Fibroblast of skin of left quadriceps (primary cell): ENCODE measurements at regions not wholly inside any gene's neighbourhood (a gene's known extent, or its start where the extent isn't known, plus 50 kb on each side); places are given as distances from the start of the nearest gene placed in this dataset.
A peak's percentile ranks its signal among the peaks of the same experiment; 100 is the strongest.

Experiments used
- DNase-seq, 2 experiments: peaks; one replicate each; pipeline ENCODE4 v3.0.0-alpha.2; 2013; ENCODE audit warnings: low read depth in 2 of 2

DNA sequence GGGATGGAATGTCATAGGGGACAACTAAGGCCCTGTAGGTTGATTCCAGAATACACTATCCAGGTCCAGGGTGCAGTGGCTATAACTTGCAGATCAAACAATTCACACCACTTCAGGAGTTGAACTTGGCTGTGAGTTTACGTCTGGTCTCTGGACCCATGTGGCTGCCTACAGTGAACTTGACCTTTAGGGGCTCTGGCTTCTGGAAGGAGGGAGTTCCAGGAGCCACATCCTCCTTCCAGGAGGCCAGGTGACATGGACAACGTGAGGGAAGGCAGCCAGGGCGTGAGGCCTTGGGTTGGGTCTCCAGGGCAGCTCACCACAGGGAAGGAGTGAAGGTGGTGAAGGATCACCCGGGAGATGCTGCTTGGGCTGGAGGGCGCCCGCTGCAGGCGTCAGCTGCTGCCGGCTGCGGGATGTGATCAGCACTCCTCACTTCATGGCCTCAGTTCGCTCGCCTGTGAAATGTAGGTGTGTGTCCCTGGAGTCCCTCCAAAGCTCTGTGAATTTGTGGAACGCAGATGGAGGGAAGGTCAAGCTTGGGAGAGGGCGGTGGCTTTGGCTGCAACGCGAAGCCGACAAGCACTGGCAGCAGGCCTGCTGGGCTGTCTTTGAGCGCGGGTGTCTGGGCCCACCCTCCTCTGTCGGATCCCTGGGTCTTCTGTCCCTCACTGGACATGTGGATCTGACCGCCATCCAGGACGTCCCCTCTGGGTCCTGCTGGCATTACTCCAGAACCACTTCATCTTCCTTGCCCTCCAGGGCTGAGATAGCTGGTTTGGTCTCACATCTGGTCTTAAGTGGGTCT, 146.5 kb downstream of the GLI2 start:
- DNase-seq = no peak

DNA sequence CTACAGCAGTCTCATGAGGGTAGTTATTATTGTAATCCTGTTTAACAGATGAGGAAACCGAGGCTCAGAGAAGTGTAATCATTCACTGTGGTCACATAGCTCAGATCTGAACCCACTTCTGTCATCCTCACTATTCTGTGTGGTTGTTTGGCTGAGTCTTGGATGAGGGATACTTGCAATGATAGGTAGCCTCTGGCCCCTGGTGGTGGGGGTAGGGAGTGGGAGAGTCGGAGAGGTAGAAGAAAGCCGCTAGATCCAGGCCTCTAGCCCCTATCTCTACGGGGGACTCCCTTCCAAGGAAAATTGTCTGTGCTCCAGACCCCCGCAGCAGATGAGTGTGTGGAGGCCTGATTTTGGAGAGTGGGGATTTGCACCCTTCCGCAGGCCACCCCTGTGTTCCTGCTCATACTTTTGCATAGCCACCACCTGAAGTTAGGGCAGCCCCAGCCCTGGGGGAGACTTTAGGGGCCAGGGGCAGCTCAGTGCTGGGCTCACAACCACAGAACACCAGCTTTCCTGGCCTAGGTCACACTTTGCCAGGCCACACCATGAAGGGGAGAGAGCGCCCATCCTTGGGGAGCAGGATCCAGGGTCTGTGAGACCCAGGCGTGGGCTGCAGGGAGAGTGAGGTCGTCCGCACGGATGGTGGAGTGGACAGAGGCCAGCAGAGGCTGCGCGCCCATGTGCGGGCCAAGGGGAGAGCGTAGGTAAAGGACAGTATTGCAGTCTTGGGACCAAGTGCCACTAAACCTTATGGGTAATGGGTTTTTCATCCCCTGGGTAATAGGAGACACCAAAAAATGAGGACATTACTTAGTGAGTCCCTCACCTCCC, 148.2 kb downstream of the GLI2 start:
- no peak for DNase-seq

DNA sequence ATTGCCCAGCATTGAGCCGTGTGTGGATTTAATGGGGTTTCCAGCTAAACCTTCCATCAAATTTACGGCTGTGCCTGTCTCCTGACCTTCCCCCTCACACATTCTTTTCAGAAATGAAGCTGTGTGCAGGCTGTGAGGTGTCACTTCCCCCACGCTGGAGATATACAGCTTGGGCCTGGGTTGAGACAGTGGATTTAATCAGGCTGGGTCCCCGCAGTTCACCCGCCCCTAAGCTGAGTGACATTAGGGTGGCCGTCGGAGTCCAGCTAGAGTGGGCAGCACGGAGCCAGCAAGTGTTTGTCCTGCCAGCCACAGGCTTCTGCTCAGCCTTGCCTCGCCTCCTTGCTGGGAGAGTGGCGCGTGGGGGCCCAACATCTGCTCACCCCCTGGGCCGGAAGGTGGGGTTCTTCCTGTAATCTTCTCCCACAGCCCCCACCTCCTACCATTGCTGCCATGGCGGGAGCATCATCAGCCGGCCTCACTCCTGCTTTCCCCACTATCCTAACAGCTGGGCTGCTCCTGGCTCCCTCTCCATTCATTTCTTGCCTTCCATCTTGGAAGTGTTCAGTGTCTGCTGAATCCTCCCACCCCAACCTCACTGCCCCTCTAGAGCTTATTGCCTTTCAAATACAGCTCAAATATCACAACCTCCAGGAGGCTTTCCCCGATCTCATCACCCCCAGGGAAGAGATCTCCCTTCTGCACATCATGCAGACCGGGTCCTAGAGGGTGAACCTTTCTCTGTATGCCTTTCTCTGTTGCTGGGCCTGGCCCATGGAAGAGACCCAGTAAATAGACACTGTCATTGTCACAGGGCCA, 149.0 kb downstream of the GLI2 start:
- no peak for DNase-seq

GRCh38 chr2:120885321-120885720, 149.7 kb downstream of the GLI2 start:
- no peak for DNase-seq

DNA sequence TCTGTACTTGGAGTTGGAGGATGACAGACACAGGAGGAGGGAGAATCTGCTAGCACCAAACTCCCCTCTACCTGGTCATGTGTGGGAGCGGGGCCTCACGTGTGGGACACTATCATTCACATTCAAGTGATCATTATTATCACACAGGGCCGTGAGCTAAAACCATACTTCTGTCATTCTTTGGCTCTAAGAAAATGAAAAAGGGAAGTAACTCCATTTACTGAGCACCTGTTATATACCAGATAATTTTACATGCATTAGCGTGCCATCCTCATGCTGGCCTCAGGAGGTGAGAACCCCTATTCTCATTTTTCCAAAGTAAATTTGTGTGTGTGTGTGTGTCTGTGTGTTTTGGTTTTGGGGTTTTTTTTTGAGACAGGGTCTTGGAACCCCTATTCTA, 150.1 kb downstream of the GLI2 start:
- no peak for DNase-seq

- DNase-seq = no peak
These were observed 151.1 kb downstream of the GLI2 start for GRCh38 chr2:120886534-120887319.

DNA sequence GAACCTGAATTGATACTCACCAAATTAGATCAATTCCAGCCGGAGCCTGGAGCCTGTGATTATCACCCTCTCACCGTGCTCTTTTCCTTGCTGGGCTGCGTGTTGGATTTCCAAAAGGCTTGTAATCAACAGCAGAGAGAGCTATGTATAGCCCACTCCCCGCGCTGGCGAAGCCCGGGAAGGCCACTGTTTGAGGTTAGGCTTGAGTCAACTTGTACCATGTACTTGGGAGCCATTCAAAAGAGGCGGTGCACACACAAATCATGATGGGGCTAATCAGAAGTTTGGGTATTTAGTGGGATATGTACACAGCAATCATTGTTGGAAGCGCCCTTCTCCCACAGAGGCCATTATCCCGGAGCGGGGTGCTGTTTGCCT, 151.6 kb downstream of the GLI2 start:
- DNase-seq = no peak

DNA sequence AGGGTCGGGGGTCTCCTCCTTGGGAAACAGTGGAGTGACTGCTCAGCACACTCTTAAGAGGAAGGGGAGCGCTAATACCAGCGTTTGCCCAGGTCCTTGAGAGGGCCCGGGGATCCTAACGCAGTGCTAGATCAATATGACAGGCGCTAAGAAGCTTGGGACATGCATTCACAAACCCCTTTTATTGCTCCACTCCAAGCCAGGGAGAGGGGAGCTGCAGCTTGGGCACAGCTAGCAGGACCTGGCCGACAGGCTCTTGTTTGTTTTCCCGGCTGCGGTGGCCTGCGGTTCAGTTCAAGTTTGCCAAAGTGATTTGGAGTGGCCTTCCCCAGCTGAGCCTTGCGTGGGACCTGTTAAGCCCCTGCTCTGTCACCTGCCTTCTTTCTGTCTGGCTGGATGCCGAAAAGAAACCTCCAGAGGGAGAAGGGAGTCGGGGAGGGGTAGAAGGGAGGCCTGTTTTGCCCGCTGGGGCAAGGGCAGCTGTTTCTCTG, 152.1 kb downstream of the GLI2 start:
- DNase-seq = no peak

- DNase-seq = no peak
These were observed 153.2 kb downstream of the GLI2 start for GRCh38 chr2:120888851-120889250.

DNA sequence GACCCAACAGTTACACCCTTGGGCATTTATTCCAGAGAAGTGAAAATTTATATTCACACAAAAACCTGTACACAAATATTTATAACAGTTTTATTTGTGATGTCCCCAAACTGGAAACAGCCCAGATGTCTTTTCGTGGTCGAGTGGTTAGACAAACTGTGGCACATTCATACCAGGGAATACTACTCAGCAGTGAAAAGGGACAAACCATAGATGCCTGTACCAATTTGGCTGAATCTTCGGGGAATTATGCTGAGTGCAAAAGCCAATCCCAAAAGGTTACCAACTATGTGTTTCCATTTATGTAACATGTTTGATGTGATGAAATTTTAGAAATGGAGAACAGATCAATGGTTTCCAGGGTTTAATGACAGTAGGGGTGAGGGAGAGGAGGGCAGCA, 154.3 kb downstream of the GLI2 start:
- no peak for DNase-seq

DNA sequence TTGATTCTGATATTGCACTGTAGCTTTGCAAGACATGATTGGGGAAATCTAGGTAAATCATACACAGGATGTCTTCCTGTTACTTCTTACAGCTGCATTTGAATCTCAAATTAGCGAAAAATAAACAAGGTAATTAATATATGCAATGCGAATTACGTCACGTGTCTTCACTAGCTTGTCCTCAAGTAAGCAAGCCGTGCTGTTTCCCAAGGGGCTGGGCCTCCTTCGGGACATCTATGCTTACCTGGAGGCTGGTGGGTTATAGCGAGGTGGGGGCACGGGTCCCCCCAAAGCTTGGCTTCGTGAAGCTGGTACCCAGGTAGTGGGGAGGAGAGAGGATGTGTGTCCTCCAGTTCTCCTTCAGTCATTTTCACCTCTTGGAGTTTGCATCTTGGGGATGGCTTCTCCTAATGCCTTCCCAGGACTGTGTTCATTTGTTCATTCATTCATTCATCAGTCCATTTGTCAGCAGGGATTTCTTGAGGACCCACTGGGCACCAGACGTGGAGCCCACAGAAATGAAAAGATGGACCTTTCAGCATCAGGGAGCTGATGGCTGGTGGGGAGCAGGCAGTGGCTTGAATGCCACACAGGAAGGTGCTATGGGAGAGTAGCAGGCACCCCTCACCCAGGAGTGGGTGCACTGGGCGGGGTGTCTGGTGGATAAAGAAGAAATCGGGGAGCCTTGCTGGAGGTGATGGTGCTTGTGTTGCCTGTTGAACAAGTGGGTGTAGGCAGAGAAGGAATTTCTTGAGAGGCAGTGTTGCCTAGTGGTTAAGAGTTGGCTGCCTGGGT, 155.1 kb downstream of the GLI2 start:
- DNase-seq = no peak

DNA sequence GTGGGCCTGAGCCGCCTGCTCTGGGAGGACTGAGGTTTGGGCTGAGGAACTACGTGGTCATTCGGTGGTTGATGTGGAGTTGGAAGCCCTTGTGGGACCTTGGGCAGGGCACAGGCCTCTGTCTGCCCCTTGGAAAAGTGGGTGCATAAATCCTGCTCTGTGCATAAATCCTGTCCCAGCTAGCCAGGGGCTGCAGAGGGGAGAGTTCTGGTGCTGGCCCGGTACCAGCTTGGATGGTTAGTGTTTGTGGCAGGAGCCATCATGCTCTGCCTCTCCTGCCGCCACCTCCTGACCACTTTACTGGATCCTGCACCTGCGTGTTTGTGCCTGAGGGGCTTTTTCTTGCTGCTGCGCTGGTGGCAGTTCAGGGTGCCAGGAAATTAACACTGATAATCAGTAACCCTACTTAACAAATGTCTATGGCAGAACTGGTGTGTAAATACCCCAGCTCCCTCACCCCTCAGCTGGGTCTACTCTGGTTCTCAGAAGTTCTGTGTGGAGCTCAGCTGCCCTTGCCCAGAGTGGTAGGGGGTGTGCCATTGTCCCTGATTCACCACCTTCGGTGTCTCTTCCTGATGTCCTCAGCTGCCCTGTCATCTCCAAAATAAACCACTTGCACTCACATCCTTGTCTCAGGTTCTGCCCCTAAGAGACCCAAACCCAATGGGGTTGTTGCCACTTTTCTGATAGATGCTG, 156.8 kb downstream of the GLI2 start:
- no peak for DNase-seq

DNA sequence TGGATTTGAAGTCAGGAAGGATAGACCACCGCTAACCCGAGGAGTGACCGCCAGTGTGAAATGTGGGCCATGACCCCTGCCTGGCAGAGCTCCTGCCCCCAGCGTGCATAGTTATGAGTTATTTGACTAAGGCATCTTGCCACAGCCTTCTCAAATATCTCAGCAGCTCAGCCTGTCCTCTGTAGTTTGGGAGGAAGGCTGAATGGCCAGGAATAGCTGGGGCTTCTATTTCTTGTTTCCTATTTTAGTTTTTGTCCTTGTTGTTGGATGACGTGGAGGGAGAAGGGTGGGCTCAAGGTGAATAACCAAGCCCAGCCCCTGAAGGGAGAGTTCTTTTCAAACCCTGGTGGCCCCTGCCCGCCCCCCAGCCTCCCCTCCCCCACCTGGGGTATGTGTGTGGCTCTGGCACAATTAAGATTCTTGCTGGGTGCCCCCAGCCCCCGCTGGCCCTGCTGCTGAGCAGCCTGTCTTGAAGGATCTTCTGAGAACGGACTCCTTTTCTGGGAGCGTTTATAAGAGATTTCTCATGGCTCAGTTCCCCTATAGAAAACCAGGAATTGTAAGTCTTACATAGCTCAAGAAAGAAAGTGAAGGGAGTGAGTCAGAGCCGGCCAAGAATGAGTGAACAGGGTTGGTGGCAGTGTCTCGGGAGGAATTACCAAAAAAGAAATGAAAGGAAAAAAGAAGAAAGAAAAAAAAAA, 157.4 kb downstream of the GLI2 start:
- DNase-seq = peak in 1 of 2 experiments; percentile 38

GRCh38 chr2:120893811-120894584, 158.3 kb downstream of the GLI2 start:
- no peak for DNase-seq

DNA sequence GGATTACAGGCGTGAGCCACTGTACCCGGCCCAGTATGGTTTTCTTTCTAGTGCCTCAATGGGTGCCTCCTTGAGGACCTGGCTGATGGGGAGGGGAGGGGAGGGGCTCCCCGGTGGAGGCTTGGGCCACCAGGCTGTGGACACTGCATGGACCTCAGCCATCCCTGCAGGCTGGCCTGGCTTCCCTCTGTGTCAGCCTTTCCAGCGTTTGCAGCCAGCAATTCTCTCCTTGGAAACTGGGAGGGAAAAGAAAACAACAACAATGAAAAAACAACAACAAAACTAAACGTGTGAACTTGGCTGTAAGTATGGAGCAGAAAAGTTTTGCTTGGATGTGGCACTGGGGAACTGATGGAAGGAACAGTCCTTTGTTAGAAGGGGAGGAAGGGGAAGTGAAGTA, 159.3 kb downstream of the GLI2 start:
- no peak for DNase-seq

DNA sequence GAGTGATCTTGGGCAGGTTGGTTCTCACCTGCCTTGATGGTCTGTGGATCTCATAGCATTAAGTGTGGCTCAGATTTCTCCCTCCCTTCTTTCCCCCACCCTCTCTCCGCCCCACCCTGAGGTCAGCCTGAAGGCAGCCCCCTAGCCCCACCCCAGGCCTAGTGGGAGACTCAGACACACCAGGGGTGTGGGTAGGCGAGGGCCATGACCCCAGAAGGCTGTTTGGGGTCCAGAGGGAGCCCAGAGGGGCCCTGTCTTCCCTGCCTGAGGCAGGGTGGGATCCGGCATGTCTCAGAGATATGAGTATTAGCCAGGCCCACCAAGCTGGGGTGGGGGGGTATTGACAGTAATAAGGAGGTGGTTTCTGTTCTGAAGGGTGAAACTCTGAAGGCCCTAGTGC, 160.5 kb downstream of the GLI2 start:
- DNase-seq = no peak

- no peak for DNase-seq
These were observed 161.2 kb downstream of the GLI2 start for GRCh38 chr2:120896901-120897300.

GRCh38 chr2:120897399-120897798, 161.7 kb downstream of the GLI2 start:
- no peak for DNase-seq
